GM19035 (cell line): ENCODE measurements at regions not wholly inside any gene's neighbourhood (a gene's known extent, or its start where the extent isn't known, plus 50 kb on each side); places are given as distances from the start of the nearest gene placed in this dataset.
"Not testable (repeated sequence)": the region's sequence is repeated elsewhere in the genome, so short reads cannot be mapped to it uniquely, and the experiment has no call there.

Source experiments
- ATAC-seq: cut with Tn5 transposase; IDR thresholded peaks from one replicate; pipeline ENCODE4 v1.9.1; 2021; ENCODE audit not compliant: unreplicated experiment

DNA sequence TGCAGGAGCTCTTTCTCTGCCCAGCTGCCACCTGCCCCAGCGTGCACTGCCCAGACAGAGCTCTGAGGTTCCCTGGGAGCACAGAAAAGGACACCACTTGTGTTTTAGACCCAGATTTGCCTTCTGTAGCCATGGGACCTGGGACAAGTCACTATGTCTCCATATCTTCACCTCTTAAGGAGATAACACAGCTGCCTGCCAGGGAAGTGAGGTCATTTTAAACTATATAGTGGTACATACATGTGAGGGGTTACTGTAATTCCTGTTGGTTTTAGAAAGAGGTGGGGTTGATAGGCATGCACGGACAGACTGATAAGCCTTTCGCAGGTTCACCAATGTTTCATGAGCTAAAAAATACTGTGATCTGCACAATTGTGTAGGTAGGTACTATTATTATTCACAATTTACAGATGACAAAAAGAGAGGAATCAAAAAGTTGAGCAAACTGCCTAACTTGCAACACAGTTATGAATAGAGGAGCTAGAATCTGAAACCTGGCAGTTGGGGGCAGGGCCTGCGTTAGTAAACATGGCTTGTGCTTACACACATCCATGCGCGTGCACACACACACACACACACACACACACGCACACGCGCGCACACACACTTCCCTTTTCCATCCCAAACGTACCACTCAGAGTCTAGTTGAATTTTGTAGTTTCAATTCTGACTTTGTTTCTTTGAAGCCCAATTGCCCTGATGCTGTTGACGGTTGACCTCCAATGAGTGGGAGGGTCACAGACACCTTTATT lies 193.6 kb downstream of the FAM43A start:
- ATAC-seq, result no peak

- ATAC-seq, result no peak
Measured at GRCh38 chr3:194879991-194880939, 194.6 kb downstream of the FAM43A start.

GRCh38 chr3:194880940-194881925 lies 195.6 kb downstream of the FAM43A start:
- no peak for ATAC-seq

- ATAC-seq, result no peak
Measured at GRCh38 chr3:194884649-194885315, 199.1 kb downstream of the FAM43A start.

DNA sequence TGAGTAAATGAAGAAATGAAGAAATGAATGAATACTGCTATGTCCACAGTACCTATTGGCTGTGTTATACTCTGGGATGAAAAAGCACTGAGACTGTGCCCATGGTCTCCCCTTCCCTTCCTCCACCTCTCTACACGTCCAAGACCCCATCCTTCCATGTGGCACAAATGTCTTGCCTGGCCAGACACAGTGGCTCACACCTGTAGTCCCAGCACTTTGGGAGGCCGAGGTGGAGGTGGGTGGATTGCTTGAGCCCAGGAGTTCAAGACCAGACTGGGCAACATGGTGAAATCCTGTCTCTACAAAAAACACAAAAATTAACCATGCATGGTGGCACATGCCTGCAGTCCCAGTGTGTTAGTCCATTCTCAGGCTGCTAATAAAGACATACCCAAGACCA lies 200.1 kb downstream of the FAM43A start:
- no peak for ATAC-seq

GRCh38 chr3:194886836-194887235 lies 201.2 kb downstream of the FAM43A start:
- ATAC-seq, result no peak

DNA sequence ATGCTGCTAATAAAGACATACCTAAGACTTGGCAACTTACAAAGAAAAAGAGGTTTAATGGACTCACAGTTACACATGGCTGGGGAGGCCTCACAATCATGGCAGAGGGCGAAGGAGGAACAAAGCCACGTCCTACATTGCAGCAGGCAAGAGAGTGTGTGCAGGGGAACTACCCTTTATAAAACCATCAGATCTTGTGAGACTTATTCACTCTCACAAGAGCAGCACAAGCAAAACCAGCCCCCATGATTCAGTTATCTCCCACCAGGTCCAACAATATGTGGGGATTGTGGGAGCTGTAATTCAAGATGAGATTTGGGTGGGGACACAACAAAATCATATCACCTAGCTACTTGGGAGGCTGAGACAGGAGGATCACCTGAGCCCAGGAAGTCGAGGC lies 202.4 kb downstream of the FAM43A start:
- not testable (repeated sequence) for ATAC-seq

GRCh38 chr3:194888916-194889315 lies 203.2 kb downstream of the FAM43A start:
- ATAC-seq, result no peak

- no peak for ATAC-seq
Measured at GRCh38 chr3:194890091-194890490, 204.4 kb downstream of the FAM43A start.

- no peak for ATAC-seq
Measured at GRCh38 chr3:194893121-194893987, 207.7 kb downstream of the FAM43A start.

- ATAC-seq, result no peak
Measured at GRCh38 chr3:194894538-194894937, 208.9 kb downstream of the FAM43A start.

DNA sequence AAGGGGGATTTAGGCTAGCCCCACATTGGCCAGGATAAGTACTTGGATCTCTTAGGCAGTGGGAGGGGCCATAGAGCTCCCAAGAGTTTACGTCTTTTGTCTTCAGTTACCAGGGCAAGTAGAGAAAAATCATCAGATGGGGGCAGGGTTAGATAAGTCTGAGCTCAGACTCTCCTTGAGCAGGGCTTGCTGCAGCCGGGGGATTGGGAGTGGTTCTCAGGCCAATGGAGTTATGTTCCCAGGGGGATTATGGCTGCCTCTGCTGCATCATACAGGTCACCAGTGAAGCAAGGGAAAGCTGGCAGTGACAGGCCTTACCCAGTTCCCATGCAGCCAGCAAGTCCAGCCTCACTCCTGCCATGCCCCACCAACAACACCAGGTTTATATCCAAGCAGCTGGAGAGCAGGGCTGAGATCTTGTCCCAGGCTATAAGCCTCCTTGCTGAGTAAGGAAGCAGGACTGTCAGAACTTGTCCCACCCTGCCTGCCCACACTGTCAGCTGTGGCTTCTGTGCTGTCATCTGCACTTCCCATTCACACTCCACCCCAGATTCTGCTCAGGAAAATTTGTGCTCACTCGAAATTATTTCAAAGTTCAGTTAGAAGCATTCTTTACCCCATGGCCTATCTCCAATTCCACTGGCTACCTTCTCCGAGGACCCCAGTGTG lies 215.3 kb downstream of the FAM43A start:
- ATAC-seq, result no peak

DNA sequence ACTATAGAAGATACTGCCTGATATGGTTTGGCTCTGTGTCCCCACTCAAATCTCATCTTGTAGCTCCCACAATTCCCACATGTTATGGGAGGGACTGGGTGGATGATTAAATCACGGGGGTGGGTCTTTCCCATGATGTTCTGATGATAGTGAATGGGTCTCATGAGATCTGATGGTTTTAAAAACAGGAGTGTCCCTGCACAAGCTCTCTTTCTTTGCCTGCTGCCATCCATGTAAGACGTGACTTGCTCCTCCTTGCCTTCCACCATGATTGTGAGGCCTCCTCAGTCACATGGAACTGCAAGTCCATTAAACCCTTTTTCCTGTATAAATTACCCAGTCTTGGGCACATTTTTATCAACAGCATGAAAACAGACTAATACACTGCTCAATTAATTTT lies 217.8 kb downstream of the FAM43A start:
- not testable (repeated sequence) for ATAC-seq

GRCh38 chr3:194904999-194905398 lies 219.3 kb downstream of the FAM43A start:
- not testable (repeated sequence) for ATAC-seq

GRCh38 chr3:194905696-194906095 lies 220.0 kb downstream of the FAM43A start:
- no peak for ATAC-seq

- no peak for ATAC-seq
Measured at GRCh38 chr3:194906229-194906629, 220.5 kb downstream of the FAM43A start.

DNA sequence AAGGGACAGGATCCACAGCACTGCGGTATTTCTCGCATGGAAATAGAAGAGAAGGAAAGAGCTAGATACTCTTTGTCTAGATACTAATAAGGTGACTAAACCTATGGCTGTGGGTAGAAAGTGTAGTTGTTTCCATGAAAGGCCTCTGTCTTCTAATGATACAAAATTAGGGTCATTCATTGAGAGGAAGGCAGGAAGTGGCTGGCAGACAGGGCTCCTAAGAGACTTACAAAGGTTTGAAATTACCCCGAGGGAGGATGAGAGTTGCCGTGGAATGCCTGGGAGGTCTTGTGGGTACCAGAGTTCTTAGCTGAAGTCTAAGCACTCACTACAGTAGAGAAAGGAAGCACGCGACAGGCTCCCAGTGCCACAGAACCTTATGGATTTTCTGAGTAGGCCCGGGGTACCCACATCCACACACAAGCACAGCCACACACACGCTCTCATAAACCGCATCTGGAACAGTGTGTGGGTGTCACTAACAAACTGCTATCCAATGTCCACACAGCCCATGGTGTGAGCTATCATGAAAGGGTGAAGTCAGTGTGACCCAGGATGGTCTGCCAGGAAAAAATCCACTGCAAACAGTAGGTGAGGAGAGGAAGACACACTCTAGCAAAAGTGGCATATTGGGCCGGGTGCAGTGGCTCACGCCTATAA lies 221.4 kb downstream of the FAM43A start:
- no peak for ATAC-seq

- ATAC-seq, result no peak
Measured at GRCh38 chr3:194907811-194908210, 222.1 kb downstream of the FAM43A start.
